ENCODE measurements at regions not wholly inside any gene's neighbourhood (a gene's known extent, or its start where the extent isn't known, plus 50 kb on each side); places are given as distances from the start of the nearest gene placed in this dataset.
"Not testable (repeated sequence)": the region's sequence is repeated elsewhere in the genome, so short reads cannot be mapped to it uniquely, and the experiment has no call there.

GRCh38 chrX:81900522-81900921 is 698.6 kb downstream of the SH3BGRL start:
- DNase-seq (ENCODE audit: extremely low read depth, low read depth), result no peak
- no peak for TF ChIP-seq CTCF (IDR thresholded peaks at IDR 0.05; ENCODE audit: low read depth, low read length)

DNA sequence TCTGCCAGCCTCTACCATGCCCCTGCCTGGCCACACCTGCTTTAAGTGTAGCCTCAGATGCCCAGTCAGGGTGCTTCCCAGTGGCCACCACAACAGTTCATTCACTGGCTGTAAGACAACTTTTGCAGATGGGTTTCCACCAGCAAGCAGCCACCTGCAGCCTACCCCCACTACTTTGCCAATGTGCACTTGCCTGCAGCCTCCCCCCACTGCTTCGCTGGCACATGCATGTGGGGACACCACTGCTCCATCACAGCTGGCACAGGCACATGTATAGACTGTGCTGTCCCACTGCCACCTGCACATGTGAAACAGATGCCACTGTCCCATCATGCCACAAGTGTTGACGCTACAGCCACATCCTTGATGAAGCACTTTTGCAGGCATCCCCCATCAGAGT is 723.9 kb downstream of the SH3BGRL start:
- TF ChIP-seq CTCF (IDR thresholded peaks at IDR 0.05; ENCODE audit: low read depth, low read length), result no peak
- DNase-seq (ENCODE audit: extremely low read depth, low read depth), result no peak

GRCh38 chrX:81945911-81946310 is 744.0 kb downstream of the SH3BGRL start:
- not testable (repeated sequence) for DNase-seq (ENCODE audit: extremely low read depth, low read depth)

- TF ChIP-seq CTCF (IDR thresholded peaks at IDR 0.05; ENCODE audit: low read depth, low read length), result no peak
These were observed 755.4 kb downstream of the SH3BGRL start for GRCh38 chrX:81957318-81957717.

GRCh38 chrX:81957900-81958545 is 756.1 kb downstream of the SH3BGRL start:
- DNase-seq (ENCODE audit: extremely low read depth, low read depth), result no peak
- peak; percentile 21 for TF ChIP-seq CTCF (IDR thresholded peaks at IDR 0.05; ENCODE audit: low read depth, low read length)

More at GRCh38 chrX:81957318-81957717, 755.4 kb downstream of the SH3BGRL start:
- DNase-seq (ENCODE audit: extremely low read depth, low read depth), result no peak

DNA sequence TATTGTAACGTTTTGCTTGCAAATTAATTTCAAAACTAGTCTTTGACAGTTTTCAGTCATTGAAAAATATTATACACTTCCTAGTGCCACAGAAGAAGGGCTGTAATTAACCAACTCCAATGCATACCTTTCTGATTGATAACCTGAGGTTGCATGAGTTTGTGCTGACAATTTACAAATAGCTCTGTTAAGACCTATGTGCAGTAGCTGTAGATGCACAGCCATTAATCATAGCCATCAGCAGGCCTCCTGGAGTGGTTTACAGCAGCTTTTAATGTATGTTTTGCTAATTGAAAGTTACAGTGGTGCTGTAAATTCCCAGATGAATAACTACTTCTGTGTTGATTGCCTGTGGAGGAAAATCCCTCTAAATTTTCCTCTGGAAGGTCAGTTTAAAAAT is 758.1 kb downstream of the SH3BGRL start:
- TF ChIP-seq CTCF (IDR thresholded peaks at IDR 0.05; ENCODE audit: low read depth, low read length), result no peak
- DNase-seq (ENCODE audit: extremely low read depth, low read depth), result no peak

DNA sequence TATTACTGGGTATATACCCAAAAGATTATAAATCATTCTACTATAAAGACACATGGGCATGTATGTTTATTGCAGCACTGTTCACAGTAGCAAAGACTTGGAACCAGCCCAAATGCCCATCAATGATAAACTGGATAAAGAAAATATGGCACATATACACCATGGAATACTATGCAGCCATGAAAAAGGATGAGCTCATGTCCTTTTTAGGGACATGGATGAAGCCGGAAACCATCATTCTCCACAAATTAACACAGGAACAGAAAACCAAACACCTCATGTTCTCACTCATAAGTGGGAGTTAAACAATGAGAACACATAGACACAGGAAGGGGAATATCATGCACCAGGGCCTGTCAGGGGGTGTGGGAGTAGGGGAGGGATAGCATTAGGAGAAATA is 772.5 kb downstream of the SH3BGRL start:
- DNase-seq (ENCODE audit: extremely low read depth, low read depth), result not testable (repeated sequence)

- DNase-seq (ENCODE audit: extremely low read depth, low read depth), result no peak
- TF ChIP-seq CTCF (IDR thresholded peaks at IDR 0.05; ENCODE audit: low read depth, low read length), result no peak
These were observed 778.1 kb downstream of the SH3BGRL start for GRCh38 chrX:81979806-81980515.

GRCh38 chrX:81987217-81987616 is 785.3 kb downstream of the SH3BGRL start:
- DNase-seq (ENCODE audit: extremely low read depth, low read depth), result not testable (repeated sequence)
